Subcutaneous abdominal adipose tissue (tissue), 5 donors: ENCODE measurements at regions not wholly inside any gene's neighbourhood (a gene's known extent, or its start where the extent isn't known, plus 50 kb on each side); places are given as distances from the start of the nearest gene placed in this dataset.

ENCODE experiments used
- H3K27ac ChIP-seq: one replicate; pipeline ENCODE4 v1.7.0; 2013; ENCODE audit warnings: low read depth, mild to moderate bottlenecking, inconsistent platforms, low read length, moderate library complexity
- H3K27me3 ChIP-seq, 5 donors: one replicate each; pipeline ENCODE4 v1.7.0; 2013; ENCODE audit warnings: low read length in 5 of 5, inconsistent platforms in 1 of 5; ENCODE audit not compliant: control insufficient read depth in 5 of 5, insufficient read depth in 4 of 5
- H3K36me3 ChIP-seq, 5 donors: one replicate each; pipeline ENCODE4 v1.7.0; 2013; ENCODE audit warnings: low read length in 5 of 5; ENCODE audit not compliant: control insufficient read depth in 5 of 5, insufficient read depth in 5 of 5
- H3K4me1 ChIP-seq, 5 donors: one replicate each; pipeline ENCODE4 v1.7.0; 2013; ENCODE audit warnings: low read length in 5 of 5, mild to moderate bottlenecking in 3 of 5, moderate library complexity in 1 of 5; ENCODE audit not compliant: control insufficient read depth in 5 of 5, insufficient read depth in 5 of 5
- H3K4me3 ChIP-seq, 5 donors: one replicate each; pipeline ENCODE4 v1.7.0; 2013; ENCODE audit warnings: low read length in 5 of 5, low read depth in 1 of 5
- H3K9ac ChIP-seq, 5 donors: one replicate each; pipeline ENCODE4 v1.7.0; 2013; ENCODE audit warnings: low read length in 5 of 5, mild to moderate bottlenecking in 4 of 5, moderate library complexity in 3 of 5
- H3K9me3 ChIP-seq, 5 donors: one replicate each; pipeline ENCODE4 v1.7.0; 2013; ENCODE audit warnings: low read length in 5 of 5; ENCODE audit not compliant: control insufficient read depth in 5 of 5
- donor health status: healthy.
- donor health status: healthy.
- donor health status: healthy.
- donor health status: healthy.
- donor health status: healthy.

GRCh38 chr2:59974051-59974766, 579.2 kb downstream of the BCL11A start:
- H3K36me3 ChIP-seq = no peaks in the 10 kb centered on the region
- no peak overlapping the region for H3K4me3 ChIP-seq
- no peak overlapping the region for H3K27ac ChIP-seq
- H3K9ac ChIP-seq = no peak overlapping the region
- no peaks in the 10 kb centered on the region for H3K4me1 ChIP-seq
- H3K9me3 ChIP-seq = no peaks in the 10 kb centered on the region
- H3K27me3 ChIP-seq = peaks cover 0 to 3% (median 0%) of the 10 kb centered on the region in 5 donors

DNA sequence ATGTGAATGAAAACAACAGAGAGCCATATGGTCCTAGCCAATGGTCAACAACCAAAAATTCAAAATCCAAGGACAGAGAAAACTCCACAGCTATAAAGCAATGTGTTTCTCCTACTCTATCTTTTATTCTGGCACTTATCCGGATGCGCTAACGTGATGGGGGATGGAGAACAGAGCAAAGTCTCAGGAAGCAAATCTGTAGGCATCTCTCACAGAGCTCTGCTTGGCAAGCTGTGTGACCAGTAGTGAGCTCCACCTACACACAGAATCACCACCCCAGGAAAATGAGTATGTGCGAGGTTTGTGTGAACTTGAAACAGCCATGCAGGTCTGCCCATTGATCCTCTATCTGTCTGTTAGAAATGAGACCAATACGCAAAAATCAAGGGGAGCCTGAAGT, 584.3 kb downstream of the BCL11A start:
- H3K36me3 ChIP-seq = no peaks in the 10 kb centered on the region
- H3K27ac ChIP-seq = no peak overlapping the region
- no peak overlapping the region for H3K9ac ChIP-seq
- H3K27me3 ChIP-seq = no peaks in the 10 kb centered on the region
- no peak overlapping the region for H3K4me3 ChIP-seq
- no peaks in the 10 kb centered on the region for H3K9me3 ChIP-seq
- H3K4me1 ChIP-seq = no peaks in the 10 kb centered on the region

GRCh38 chr2:59968441-59968840, 585.0 kb downstream of the BCL11A start:
- Histone ChIP-seq H3K36me3 (no peaks in the 10 kb centered on the region), H3K4me1 (no peaks in the 10 kb centered on the region), H3K4me3 (no peak overlapping the region), H3K27ac (no peak overlapping the region), H3K9ac (no peak overlapping the region), H3K27me3 (no peaks in the 10 kb centered on the region), H3K9me3 (no peaks in the 10 kb centered on the region)

- no peak overlapping the region for H3K4me3 ChIP-seq
- no peaks in the 10 kb centered on the region for H3K4me1 ChIP-seq
- no peak overlapping the region for H3K27ac ChIP-seq
- no peak overlapping the region for H3K9ac ChIP-seq
- H3K27me3 ChIP-seq = no peaks in the 10 kb centered on the region
- H3K36me3 ChIP-seq = no peaks in the 10 kb centered on the region
- H3K9me3 ChIP-seq = no peaks in the 10 kb centered on the region
These were observed 585.8 kb downstream of the BCL11A start for GRCh38 chr2:59967691-59968090.

- H3K27me3 ChIP-seq = no peaks in the 10 kb centered on the region
- no peaks in the 10 kb centered on the region for H3K9me3 ChIP-seq
- H3K27ac ChIP-seq = no peak overlapping the region
- no peaks in the 10 kb centered on the region for H3K36me3 ChIP-seq
- H3K4me1 ChIP-seq = no peaks in the 10 kb centered on the region
- no peak overlapping the region for H3K9ac ChIP-seq
- no peak overlapping the region for H3K4me3 ChIP-seq
These were observed 590.3 kb downstream of the BCL11A start for GRCh38 chr2:59963157-59963556.

DNA sequence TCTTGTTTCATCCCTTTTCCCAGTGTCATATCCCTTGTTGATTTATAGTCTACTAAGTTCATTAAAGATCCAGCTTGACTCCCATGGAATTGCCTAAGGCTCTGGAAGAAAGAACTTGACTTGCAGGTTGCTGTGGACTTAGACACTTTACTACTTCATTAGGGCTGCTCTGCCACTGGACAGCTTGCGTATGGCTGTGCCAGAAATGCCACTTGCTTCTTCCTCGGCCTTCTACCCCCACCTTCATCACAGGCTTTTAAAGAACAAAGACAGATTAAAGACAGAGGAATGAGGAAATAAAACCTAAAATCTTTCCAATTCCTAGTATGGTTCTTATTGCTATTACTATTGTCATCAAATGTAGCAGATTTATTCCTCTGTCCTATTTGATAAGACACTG, 591.7 kb downstream of the BCL11A start:
- Histone ChIP-seq H3K36me3 (no peaks in the 10 kb centered on the region), H3K4me3 (no peak overlapping the region), H3K9ac (no peak overlapping the region), H3K9me3 (no peaks in the 10 kb centered on the region), H3K27me3 (no peaks in the 10 kb centered on the region), H3K27ac (no peak overlapping the region), H3K4me1 (no peaks in the 10 kb centered on the region)

- no peak overlapping the region for H3K9ac ChIP-seq
- no peaks in the 10 kb centered on the region for H3K36me3 ChIP-seq
- H3K4me3 ChIP-seq = no peak overlapping the region
- H3K27ac ChIP-seq = no peak overlapping the region
- H3K4me1 ChIP-seq = no peaks in the 10 kb centered on the region
- no peaks in the 10 kb centered on the region for H3K9me3 ChIP-seq
- H3K27me3 ChIP-seq = no peaks in the 10 kb centered on the region
These were observed 593.5 kb downstream of the BCL11A start for GRCh38 chr2:59959944-59960343.

GRCh38 chr2:59957504-59957903, 596.0 kb downstream of the BCL11A start:
- no peak overlapping the region for H3K9ac ChIP-seq

DNA sequence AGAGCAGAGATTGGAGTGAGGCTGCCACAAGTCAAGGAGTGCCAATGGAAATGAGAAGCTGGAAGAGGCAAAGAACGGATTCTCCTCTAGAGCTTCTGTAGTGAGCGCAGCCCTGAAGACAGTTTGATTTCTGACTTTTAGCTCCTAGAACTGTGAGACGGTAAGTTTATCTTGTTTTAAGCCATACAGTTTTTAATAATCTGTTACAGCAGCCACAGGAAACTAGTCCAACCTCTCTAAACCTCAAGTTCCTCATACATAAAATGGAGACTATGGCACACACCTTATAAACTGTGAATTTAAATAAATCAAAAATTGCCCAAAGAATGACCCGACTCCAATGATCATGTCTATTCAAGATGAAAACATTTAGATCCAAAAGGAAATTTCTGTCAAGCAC, 596.5 kb downstream of the BCL11A start:
- Histone ChIP-seq H3K9me3 (no peaks in the 10 kb centered on the region), H3K9ac (no peak overlapping the region), H3K27me3 (no peaks in the 10 kb centered on the region), H3K4me1 (no peaks in the 10 kb centered on the region), H3K4me3 (no peak overlapping the region), H3K36me3 (no peaks in the 10 kb centered on the region), H3K27ac (no peak overlapping the region)

More at GRCh38 chr2:59957504-59957903, 596.0 kb downstream of the BCL11A start:
- no peaks in the 10 kb centered on the region for H3K36me3 ChIP-seq
- H3K9me3 ChIP-seq = no peaks in the 10 kb centered on the region
- H3K27me3 ChIP-seq = no peaks in the 10 kb centered on the region
- no peak overlapping the region for H3K27ac ChIP-seq
- no peak overlapping the region for H3K4me3 ChIP-seq
- no peaks in the 10 kb centered on the region for H3K4me1 ChIP-seq

DNA sequence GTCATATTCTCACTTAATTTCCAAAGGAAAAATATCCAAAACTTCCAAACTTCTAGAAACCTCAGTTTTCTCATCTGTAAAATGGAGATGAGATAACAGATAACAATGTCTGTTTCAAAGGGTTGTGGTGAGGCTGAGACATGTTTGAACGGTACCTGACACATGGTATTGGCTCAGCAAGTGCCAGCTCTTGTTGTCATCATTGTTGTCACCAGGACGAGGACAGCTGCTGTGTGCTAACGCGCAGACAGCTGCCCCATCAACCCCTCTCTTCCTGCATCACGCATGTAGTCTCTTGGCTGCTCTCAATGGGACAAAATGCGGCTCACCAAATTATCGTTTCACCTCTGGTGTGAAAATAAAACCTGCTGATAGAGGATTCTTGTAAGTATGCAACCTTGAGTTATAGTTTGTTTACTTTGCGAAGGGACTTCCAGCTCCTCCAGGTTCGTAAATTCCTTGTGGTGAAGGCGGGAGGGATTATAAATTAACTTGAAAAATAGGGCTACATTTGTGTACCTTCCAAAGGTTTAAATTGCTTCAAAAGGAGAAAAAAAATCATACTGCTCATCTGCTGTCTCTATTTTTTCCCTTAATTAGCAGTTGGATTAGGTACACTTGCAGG, 605.4 kb downstream of the BCL11A start:
- no peak overlapping the region for H3K27ac ChIP-seq
- no peak overlapping the region for H3K4me3 ChIP-seq

More for the DNA sequence above, 605.4 kb downstream of the BCL11A start:
- Histone ChIP-seq H3K4me1 (no peaks in the 10 kb centered on the region), H3K9ac (no peak overlapping the region), H3K27me3 (peaks cover 0 to 8% (median 0%) of the 10 kb centered on the region in 5 donors), H3K36me3 (no peaks in the 10 kb centered on the region), H3K9me3 (no peaks in the 10 kb centered on the region)
